ENCODE measurements at regions not wholly inside any gene's neighbourhood (a gene's known extent, or its start where the extent isn't known, plus 50 kb on each side); places are given as distances from the start of the nearest gene placed in this dataset.

DNA sequence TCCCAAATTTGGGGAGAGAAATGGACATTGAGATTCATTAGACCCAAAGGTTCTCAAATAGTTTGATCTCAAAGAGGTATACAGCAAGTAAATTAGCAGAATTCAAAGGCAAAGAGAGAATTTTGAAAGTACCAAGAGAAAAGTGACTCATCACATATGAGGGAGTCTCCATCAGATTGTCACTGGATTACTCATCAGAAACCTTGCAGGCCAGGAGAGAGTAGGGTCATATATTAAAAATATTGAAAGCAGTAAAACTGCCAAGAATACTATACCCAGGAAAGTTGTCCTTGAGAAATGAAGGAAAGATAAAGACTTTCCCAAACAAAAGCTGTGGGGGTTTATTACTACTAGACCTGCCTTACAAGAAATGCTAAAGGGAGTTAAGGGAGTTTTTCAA, 140.6 kb downstream of the TMEM168 start:
- TF ChIP-seq POLR2AphosphoS5 (IDR thresholded peaks at IDR 0.05) (no peak), CTCF (IDR thresholded peaks at IDR 0.05) (no peak), POLR2A (IDR thresholded peaks at IDR 0.05) (no peak)

All from suprapubic skin (tissue), 4 donors.